Endothelial cell of umbilical vein (primary cell): ENCODE measurements at regions not wholly inside any gene's neighbourhood (a gene's known extent, or its start where the extent isn't known, plus 50 kb on each side); places are given as distances from the start of the nearest gene placed in this dataset.

Source experiments
- POLR2A ChIP-seq: IDR thresholded peaks from 2 replicates; pipeline ENCODE4 v1.6.1; 2012; ENCODE audit warnings: low read depth, mild to moderate bottlenecking, control low read depth, low read length
- POLR2AphosphoS5 ChIP-seq: IDR thresholded peaks from 2 replicates; pipeline ENCODE4 v1.6.1; 2012; ENCODE audit warnings: low read depth, mild to moderate bottlenecking, control low read depth, low read length, moderate library complexity; ENCODE audit not compliant: insufficient read depth
- TF ChIP-seq, protein P1 (sequence below), 2 donors: IDR thresholded peaks; 1 replicate in 1 of 2; 2 replicates in 1 of 2; pipeline ENCODE4 v1.5.1; 2011; ENCODE audit warnings: low read length in 2 of 2, mild to moderate bottlenecking in 2 of 2, moderate library complexity in 2 of 2, control low read depth in 1 of 2, inconsistent platforms in 1 of 2, low read depth in 1 of 2; ENCODE audit not compliant: insufficient read depth in 1 of 2; ENCODE audit errors: extremely low read depth in 1 of 2

DNA sequence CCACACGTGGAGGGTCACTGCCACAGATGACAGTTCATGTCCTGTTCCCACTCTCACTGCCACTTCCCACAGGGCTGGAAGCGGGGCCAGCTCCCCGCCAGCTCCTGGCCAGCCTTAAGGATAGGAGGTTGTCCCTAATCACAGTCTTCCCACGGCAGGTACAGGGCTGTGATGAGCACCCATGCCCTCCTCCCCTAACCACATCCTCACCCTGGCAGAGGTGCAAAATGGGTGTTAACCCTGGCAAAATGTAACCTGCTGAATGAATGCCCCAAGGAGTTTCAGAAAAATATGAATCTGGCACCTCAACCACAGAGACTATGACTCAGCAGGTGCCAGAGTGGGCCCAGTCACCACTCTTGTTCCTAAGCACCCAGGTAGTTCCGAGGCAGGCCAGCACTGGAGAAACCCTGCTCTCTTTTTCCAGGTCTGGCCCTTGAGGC is 185.1 kb upstream of the TPM1 start:
- TF ChIP-seq POLR2A (no peak), POLR2AphosphoS5 (no peak)
- TF ChIP-seq, protein P1, sequence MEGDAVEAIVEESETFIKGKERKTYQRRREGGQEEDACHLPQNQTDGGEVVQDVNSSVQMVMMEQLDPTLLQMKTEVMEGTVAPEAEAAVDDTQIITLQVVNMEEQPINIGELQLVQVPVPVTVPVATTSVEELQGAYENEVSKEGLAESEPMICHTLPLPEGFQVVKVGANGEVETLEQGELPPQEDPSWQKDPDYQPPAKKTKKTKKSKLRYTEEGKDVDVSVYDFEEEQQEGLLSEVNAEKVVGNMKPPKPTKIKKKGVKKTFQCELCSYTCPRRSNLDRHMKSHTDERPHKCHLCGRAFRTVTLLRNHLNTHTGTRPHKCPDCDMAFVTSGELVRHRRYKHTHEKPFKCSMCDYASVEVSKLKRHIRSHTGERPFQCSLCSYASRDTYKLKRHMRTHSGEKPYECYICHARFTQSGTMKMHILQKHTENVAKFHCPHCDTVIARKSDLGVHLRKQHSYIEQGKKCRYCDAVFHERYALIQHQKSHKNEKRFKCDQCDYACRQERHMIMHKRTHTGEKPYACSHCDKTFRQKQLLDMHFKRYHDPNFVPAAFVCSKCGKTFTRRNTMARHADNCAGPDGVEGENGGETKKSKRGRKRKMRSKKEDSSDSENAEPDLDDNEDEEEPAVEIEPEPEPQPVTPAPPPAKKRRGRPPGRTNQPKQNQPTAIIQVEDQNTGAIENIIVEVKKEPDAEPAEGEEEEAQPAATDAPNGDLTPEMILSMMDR (IDR thresholded peaks at IDR 0.05; ENCODE audit: extremely low read depth in 1 of 2, insufficient read depth in 1 of 2, low read depth in 1 of 2, low read length in 2 of 2), result no peak
